Psoas muscle (tissue), 7 donors: ENCODE measurements at regions not wholly inside any gene's neighbourhood (a gene's known extent, or its start where the extent isn't known, plus 50 kb on each side); places are given as distances from the start of the nearest gene placed in this dataset.

ENCODE experiments used
- ATAC-seq, 4 donors: fragments of 200-7000 bp; cut with Tn5 transposase; one replicate each; pipeline ENCODE4 v1.9.1; 2020; ENCODE audit warnings: moderate library complexity in 3 of 4, mild to moderate bottlenecking in 2 of 4
- DNase-seq, 2 donors: peaks; one replicate each; pipeline ENCODE4 v3.0.0-alpha.2; 2020
- H3K27ac ChIP-seq: fragments of 200-600 bp; one replicate; pipeline ENCODE4 v1.8.0; 2022
- H3K27me3 ChIP-seq, 3 donors: fragments of 200-600 bp in 1 of 3; one replicate each; pipeline versions ENCODE4 v1.6.1 to v1.8.0; 2013 to 2022; ENCODE audit warnings: low read length in 2 of 3, mild to moderate bottlenecking in 2 of 3, moderate library complexity in 1 of 3; ENCODE audit not compliant: insufficient read depth in 3 of 3
- H3K36me3 ChIP-seq, 2 donors: fragments of 200-600 bp in 1 of 2; one replicate each; pipeline versions ENCODE4 v1.6.1 to v1.8.0; 2013 to 2022; ENCODE audit warnings: low read depth in 1 of 2, mild to moderate bottlenecking in 1 of 2, moderate library complexity in 1 of 2; ENCODE audit not compliant: insufficient read depth in 1 of 2
- H3K4me1 ChIP-seq: fragments of 200-600 bp; one replicate; pipeline ENCODE4 v1.8.0; 2022
- H3K4me3 ChIP-seq: fragments of 200-600 bp; one replicate; pipeline ENCODE4 v1.8.0; 2022; ENCODE audit warnings: mild to moderate bottlenecking
- H3K9me3 ChIP-seq: fragments of 200-600 bp; one replicate; pipeline ENCODE4 v1.8.0; 2022
- WGBS, 3 donors: extraction: QIAGEN DNeasy Blood & Tissue Kit; methylation state at CpG; one replicate each; pipeline versions ENCODE4 v1.1.6 to v1.1.7; 2013; 5-methylcytosine and 5-hydroxymethylcytosine counted together
- intact Hi-C, 2 donors: fragments of 100-400 bp; cut with DNase I; formaldehyde crosslinking; loops; one replicate each; pipeline versions ENCODE4 v1.11.0 to v1.14.2; 2022
- TF ChIP-seq, protein P1 (sequence below): fragments of 200-600 bp; IDR thresholded peaks from one replicate; pipeline ENCODE4 v1.8.0; 2022; ENCODE audit warnings: antibody characterized with exemption
- donor health status: healthy with polysubstance abuse.
- donor health status: DM: no; HTN: no; CAD: no; lungs with moderate emphysema.
- donor health status: Bipolar disorder and iron deficiency.
- donor health status: healthy.
- donor health status: DM: yes; HTN: yes; CAD: no.
- donor health status: DM: no; HTN: no; CAD: no.
- donor health status: DM: yes; HTN: yes; CAD: no.

DNA sequence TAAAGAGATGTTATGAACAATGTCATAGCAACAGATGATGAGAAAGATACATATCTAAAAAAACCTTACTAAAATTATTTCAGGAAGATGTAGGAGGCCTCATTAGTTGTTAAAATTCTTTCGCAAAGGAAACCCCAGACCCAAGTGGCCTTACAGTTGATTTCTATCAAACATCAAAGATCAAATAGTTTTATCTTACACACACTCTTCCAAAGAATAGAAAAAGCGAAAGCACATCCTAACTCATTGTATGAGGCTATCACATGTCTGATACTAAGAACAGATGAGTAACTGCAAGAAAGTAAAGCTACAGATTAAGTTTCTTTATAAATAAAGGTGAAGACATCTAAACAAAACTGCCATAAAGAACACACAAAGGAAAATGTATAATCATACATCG is 82.9 kb upstream of the GDF10 start:
- intact Hi-C loops: no loop called here
- DNase-seq: no peak
- Histone ChIP-seq H3K36me3 (no peaks in the 10 kb centered on the region), H3K27ac (no peak overlapping the region), H3K4me1 (peaks cover 7% of the 10 kb centered on the region), H3K4me3 (no peak overlapping the region), H3K27me3 (no peaks in the 10 kb centered on the region), H3K9me3 (no peaks in the 10 kb centered on the region)
- TF ChIP-seq, protein P1, sequence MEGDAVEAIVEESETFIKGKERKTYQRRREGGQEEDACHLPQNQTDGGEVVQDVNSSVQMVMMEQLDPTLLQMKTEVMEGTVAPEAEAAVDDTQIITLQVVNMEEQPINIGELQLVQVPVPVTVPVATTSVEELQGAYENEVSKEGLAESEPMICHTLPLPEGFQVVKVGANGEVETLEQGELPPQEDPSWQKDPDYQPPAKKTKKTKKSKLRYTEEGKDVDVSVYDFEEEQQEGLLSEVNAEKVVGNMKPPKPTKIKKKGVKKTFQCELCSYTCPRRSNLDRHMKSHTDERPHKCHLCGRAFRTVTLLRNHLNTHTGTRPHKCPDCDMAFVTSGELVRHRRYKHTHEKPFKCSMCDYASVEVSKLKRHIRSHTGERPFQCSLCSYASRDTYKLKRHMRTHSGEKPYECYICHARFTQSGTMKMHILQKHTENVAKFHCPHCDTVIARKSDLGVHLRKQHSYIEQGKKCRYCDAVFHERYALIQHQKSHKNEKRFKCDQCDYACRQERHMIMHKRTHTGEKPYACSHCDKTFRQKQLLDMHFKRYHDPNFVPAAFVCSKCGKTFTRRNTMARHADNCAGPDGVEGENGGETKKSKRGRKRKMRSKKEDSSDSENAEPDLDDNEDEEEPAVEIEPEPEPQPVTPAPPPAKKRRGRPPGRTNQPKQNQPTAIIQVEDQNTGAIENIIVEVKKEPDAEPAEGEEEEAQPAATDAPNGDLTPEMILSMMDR: no peak
- WGBS, 3 donors: 72 to 75% (median 73%) methylated on average over 3 of the region's 3 CpGs
- no peak for ATAC-seq

DNA sequence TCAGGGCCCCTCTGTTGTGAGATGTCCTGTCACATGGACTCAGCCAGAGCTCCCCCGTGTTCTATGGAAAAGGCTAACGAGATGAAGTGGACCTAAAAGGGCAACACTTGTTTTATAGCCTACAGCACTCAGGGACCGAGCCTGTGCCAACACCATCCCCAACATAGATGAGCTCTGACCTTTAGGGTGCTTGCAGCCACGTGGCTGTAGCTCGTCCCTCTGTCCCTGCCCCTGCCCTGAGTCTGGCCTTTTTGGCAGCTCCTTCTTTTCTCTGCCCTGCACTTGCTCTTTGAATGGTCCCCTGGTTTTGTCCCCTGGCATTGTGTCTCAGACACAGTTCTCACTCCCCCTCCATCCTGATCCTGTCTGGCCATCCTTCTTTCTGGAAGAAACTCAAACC is 81.2 kb upstream of the GDF10 start:
- DNase-seq: no peak
- 43 to 57% (median 52%) methylated on average over 5 of the region's 5 CpGs for WGBS, 3 donors
- peaks cover 7% of the 10 kb centered on the region for H3K4me1 ChIP-seq
- no peak overlapping the region for H3K4me3 ChIP-seq
- no peaks in the 10 kb centered on the region for H3K9me3 ChIP-seq
- ATAC-seq: no peak
- TF ChIP-seq, protein P1: no peak
- no peaks in the 10 kb centered on the region for H3K36me3 ChIP-seq
- H3K27me3 ChIP-seq: no peaks in the 10 kb centered on the region
- intact Hi-C loops: no loop called here
- no peak overlapping the region for H3K27ac ChIP-seq

DNA sequence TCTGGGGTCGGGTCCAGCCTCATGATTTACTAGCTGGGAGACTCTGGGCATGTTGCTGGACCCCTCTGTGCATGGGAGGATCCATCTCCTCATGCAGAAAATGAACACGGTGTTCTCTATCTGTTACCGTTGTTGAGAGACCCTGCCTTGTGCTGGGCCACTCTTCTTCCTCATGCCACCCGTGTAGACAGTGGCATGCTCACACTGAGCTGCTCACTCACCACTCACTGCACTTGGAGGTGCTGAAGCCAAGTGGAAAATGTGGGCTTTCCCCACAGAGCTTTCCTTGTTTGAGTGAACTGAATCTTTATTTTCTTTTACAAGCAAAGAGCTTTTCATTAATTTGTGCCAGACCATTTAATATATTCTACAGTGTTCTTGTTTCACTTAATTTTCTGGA is 77.5 kb upstream of the GDF10 start:
- TF ChIP-seq, protein P1: no peak
- intact Hi-C loops: no loop called here
- H3K9me3 ChIP-seq: no peaks in the 10 kb centered on the region
- no peaks in the 10 kb centered on the region for H3K36me3 ChIP-seq
- no peaks in the 10 kb centered on the region for H3K4me1 ChIP-seq
- ATAC-seq (no peak), DNase-seq (no peak)
- no peak overlapping the region for H3K27ac ChIP-seq
- no peak overlapping the region for H3K4me3 ChIP-seq
- H3K27me3 ChIP-seq: no peaks in the 10 kb centered on the region
- 60 to 77% (median 74%) methylated on average over 4 of the region's 4 CpGs for WGBS, 3 donors

DNA sequence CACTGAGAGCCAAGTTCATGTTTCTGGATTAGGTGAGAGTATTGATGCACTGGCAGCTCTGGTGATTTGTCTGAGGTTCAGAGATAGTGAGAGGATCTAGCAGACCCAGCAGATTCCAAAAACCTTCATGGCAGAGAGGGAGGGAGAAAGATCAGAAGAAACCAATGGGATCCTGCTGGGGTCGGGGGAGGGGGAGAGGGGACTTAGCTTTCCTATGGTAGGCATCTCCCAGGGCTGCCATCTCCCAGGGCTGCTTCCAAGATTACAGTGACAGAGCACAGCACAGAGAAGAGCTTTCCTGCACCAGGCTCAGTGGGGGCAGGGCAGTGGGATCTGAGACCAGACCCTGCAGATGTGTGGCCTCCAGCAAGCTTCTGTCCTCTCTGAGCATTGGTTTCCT is 76.8 kb upstream of the GDF10 start:
- Histone ChIP-seq H3K36me3 (no peaks in the 10 kb centered on the region), H3K27ac (no peak overlapping the region), H3K4me1 (no peaks in the 10 kb centered on the region), H3K9me3 (no peaks in the 10 kb centered on the region), H3K4me3 (no peak overlapping the region), H3K27me3 (no peaks in the 10 kb centered on the region)
- intact Hi-C loops: no loop called here
- DNase-seq: no peak
- TF ChIP-seq, protein P1: no peak
- ATAC-seq: no peak
- 69 to 91% (median 82%) methylated on average over 1 of the region's 1 CpG for whole genome bisulfite sequencing, 3 donors

DNA sequence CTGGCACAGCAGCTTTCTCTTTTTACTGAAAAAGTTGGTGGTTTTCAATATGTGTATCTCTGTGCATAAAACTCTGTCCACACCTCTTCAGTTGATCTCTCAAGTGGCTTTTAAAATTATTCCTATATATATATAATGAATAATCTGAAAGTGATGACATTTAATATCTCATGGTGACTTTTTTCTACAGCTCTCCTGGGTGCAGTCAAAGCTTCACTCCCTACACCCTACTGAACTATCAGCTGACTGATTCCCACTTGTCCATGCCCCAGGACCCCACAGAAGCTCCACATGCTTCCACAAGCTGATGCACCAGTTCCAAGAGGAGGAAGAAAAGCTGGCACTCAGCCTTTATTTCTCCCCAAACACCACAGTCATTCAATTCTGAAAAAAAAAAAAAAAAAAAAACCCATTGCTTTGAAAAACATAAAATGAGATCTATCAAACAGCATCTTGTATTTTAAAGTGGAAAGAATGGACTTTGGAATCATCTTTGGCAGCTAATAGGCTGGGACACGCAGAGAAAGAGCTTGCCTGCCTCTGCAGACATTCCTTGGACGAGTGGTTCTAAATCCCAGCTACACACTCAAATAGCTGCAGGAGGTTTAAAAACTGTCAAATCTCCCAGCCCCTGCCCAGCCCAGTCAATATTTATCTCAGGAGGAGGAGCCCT is 75.3 kb upstream of the GDF10 start:
- no peak overlapping the region for H3K27ac ChIP-seq
- no peaks in the 10 kb centered on the region for H3K4me1 ChIP-seq

More for the DNA sequence above, 75.3 kb upstream of the GDF10 start:
- TF ChIP-seq, protein P1: no peak
- Histone ChIP-seq H3K9me3 (no peaks in the 10 kb centered on the region), H3K27me3 (no peaks in the 10 kb centered on the region), H3K4me3 (no peak overlapping the region), H3K36me3 (no peaks in the 10 kb centered on the region)
- DNase-seq (no peak), ATAC-seq (no peak)
- WGBS, 3 donors: 51 to 78% (median 59%) methylated on average over 2 of the region's 2 CpGs
- intact Hi-C loops: no loop called here
